Renal cortical epithelial cell (primary cell): ENCODE measurements at regions not wholly inside any gene's neighbourhood (a gene's known extent, or its start where the extent isn't known, plus 50 kb on each side); places are given as distances from the start of the nearest gene placed in this dataset.

Source experiments
- DNase-seq: peaks from one replicate; pipeline ENCODE4 v3.0.0-alpha.2; 2011; ENCODE audit warnings: low read depth

DNA sequence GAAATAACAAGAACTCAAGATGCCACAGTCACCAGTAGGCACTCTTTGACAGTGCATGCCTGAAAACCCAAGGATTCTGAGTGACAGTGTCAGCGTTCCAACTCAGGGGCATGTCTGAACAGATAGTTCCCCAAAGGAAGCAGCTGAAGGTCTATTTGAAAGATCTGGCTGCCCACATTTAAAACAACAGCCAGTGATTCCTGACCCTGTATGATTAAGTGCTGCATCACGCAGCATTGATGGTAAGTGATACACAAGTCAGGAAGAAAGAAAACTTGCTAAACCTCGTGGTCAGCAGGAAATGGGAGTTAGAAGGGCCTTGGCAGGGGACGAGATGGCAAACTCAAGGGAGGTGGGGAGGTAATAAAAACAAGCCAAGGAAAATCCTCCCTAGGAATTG lies 1013.1 kb downstream of the TYW1 start:
- DNase-seq, result no peak

- DNase-seq, result no peak
These were observed 1017.6 kb downstream of the TYW1 start for GRCh38 chr7:68014031-68014736.

GRCh38 chr7:68015122-68015977 lies 1018.7 kb downstream of the TYW1 start:
- no peak for DNase-seq

DNA sequence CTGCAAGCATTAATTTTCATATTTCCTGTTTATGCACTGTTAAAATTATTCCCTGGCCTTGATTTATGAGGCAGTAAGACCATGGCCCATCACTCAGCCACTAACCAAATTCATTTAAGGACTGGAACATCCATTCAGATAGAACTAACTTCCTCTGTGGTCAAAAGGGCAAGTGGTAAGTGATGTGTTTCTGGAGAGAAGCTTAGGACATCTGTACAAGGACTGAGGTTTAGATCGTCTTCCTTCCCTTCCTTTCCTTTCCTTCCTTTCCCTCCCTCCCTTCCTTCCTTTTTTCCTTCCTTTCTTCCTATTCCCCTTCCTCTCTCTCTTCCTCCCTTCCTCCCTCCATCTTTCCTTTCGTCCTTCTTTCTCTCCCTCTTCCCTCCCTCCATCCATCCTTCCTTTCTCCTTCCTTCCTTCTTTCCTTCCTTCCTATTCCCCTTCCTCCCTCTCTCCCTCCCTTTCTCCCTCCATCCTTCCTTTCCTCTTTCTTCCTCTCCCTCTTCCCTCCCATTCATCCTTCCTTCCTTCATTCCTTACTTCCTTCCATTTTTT lies 1019.4 kb downstream of the TYW1 start:
- DNase-seq, result no peak

- no peak for DNase-seq
These were observed 1023.5 kb downstream of the TYW1 start for GRCh38 chr7:68020102-68020501.

- DNase-seq, result no peak
These were observed 1028.7 kb downstream of the TYW1 start for GRCh38 chr7:68025369-68025768.

DNA sequence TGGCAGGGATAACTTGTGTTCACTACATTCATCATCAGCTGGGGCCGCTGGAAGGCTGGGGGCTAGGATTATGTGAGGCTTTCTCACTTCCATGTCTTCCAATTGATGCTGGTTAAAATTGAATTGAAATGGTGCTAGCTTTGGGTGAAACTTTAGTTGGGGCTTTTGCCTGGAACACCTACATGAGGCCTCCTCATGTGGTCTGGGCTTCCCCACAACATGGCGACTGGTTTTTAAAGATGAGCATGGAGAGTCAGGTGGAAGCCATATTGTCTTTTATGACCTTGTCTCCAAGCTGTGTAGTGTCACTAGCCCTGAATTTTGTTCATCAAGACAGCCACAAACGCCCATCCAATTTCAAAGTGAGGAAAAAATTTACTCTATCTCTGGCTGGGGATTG lies 1033.9 kb downstream of the TYW1 start:
- no peak for DNase-seq

DNA sequence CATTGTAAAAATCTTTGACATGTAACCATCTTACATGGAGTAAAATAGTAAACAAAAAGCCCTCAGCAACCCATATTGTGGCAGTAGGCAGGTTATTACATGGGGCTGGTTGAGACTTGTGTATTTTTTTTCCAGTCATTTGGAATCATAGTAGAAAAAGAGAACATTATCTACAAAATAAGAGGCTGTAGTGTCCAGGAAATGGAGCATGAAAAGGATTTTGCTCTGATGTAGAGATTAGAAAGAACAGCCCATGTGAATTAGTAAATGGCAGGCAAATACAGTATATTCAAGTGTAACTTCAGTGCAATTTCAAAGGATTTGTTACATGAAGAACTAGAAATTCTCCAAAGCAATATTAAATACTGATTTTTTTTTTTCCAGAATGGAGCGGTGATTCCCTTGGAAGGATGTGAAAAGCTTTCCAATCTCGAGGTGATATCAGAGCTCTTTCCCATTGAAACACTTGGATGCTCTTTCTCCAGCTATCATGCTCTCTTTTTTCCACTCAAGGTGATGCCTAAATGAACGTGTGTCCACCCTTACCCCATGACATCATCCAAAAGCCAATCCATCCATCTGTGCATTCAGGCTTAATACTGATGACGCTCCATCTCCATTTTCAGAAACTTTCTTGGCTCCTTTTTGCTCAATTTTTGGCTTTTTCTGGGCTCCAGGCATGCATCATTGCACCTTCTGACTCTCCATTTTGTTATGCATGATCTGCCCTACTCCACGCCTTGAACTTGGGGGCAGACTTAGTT lies 1034.7 kb downstream of the TYW1 start:
- no peak for DNase-seq

- peak; percentile 66 for DNase-seq
These were observed 1042.1 kb downstream of the TYW1 start for GRCh38 chr7:68038621-68039314.

- DNase-seq, result no peak
These were observed 1044.9 kb downstream of the TYW1 start for GRCh38 chr7:68041554-68041953.

DNA sequence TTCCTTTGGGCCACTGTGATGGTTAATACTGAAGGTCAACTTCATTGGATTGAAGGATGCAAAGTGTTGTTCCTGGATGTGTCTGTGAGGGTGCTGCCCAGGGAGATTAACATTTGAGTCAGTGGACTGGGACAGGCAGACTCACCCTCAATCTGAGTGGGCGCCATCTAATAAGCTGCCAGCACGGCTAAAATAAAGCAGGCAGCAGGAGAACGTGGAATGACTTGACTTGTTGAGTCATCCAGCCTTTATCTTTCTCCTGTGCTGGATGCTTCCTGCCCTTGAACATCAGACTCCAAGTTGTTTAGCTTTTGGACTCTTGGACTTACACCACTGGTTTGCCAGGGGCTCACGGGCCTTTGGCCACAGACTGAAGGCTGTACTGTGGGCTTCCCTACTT lies 1046.9 kb downstream of the TYW1 start:
- DNase-seq, result no peak

GRCh38 chr7:68050627-68051026 lies 1054.0 kb downstream of the TYW1 start:
- DNase-seq, result no peak

DNA sequence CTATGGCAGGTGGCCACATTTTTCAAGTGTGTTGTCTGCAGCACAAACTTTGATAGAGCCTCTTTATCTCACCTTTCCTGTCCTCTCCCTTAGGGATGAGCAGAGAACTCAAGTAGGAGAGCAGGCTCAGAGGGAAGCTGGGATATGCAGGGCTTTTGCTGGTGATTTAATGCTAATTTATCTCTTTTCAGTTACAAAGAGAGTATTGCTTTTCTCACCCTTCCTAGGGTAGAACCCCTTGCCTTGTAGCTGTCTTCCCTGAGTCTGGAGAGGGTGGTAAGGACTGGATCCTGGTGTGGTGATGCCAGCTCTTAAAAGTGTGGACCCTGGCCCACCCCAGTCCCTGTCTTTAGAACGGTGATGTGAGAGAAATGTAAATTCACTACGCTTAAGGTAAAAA lies 1061.4 kb downstream of the TYW1 start:
- no peak for DNase-seq

GRCh38 chr7:68063171-68063570 lies 1066.5 kb downstream of the TYW1 start:
- no peak for DNase-seq

- DNase-seq, result no peak
These were observed 1068.9 kb downstream of the TYW1 start for GRCh38 chr7:68065581-68065980.

DNA sequence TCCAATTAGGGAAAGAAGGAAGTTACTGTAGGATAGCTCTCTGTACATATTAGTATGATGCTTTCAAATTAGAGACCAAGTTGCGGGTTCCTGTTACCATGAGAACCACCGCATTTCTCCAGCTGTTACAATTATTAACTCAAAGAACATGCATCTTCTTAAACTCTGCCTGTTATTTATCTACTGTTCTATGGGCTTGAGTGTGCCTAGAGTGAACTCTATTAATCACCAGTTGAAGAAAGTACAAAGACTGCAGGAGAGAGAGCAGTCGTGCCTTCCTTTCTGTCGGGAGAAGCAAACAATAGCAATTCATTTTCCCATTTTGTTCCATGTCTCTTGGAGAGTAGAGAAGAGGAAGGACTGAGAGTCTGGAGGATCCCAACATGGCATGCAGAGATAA lies 1071.2 kb downstream of the TYW1 start:
- DNase-seq, result no peak

- no peak for DNase-seq
These were observed 1074.4 kb downstream of the TYW1 start for GRCh38 chr7:68070992-68071391.

- no peak for DNase-seq
These were observed 1077.1 kb downstream of the TYW1 start for GRCh38 chr7:68073701-68074100.

DNA sequence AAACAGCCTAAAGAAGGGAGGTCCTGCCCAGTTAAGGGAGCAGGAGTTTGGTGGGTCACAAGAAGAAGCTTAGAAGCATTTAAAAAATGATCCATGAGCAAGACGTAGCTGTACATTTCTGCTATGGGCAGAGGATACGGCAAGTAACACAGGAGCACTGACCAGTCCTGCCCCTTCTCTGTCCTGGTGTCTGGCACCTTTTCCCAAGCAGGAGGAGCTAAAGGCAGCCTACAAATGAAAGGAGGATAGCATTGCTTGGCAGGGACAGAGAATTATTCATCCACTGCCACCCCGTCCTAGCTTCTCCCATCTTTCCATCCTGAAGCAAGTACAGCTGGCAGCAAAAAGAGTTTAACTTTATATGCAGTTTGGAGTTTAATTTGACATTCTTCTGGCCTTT lies 1077.6 kb downstream of the TYW1 start:
- DNase-seq, result no peak

- DNase-seq, result no peak
These were observed 1081.6 kb downstream of the TYW1 start for GRCh38 chr7:68078157-68078710.
